ENCODE measurements at regions not wholly inside any gene's neighbourhood (a gene's known extent, or its start where the extent isn't known, plus 50 kb on each side); places are given as distances from the start of the nearest gene placed in this dataset.
"Not testable (repeated sequence)": the region's sequence is repeated elsewhere in the genome, so short reads cannot be mapped to it uniquely, and the experiment has no call there.

DNA sequence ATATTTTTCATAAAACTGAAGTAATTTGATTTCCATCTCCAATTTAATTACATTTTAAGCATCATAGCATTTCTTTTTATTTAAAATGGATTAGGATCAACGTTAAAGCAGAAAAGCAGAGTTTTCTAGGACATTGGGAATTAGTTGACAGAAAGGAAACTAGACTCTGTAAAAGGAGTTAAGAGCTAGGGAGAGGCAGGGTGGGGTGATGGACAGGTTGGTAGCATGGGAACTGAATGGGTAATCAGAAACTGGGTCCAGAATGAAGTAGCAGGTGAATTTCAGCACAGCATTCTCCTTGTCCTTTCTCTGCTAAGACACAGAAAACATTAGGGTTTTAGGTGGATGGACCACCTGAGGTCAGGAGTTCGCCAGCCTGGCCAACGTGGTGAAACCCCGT lies 97.6 kb downstream of the ANAPC4 start:
- intact Hi-C loops (cut with DNase I), result no loop called here
- DNase-seq, result no peak

- intact Hi-C loops (cut with DNase I), result no loop called here
- no peak for DNase-seq
Measured at GRCh38 chr4:25477221-25477620, 100.2 kb downstream of the ANAPC4 start.

DNA sequence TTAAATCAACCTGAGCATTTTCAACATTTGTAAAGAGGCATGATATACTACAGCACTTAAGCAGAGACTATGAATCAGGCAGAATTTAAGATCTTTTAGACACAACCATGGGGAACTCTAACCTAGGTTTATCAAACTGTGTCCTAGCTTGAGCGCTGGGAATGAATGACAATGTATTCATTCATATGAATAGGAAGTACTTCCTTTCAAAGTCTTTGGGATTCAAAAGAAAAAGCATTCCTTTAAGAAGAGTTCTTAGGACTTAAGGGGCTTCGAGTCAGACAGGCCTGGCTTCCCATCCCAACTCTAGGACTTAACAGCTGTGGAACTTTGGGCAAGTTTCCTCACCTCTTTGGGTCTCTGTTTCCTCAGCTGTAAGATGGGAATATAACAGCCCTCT lies 104.6 kb downstream of the ANAPC4 start:
- intact Hi-C loops (cut with DNase I), result no loop called here
- DNase-seq, result no peak

GRCh38 chr4:25484243-25484721 lies 107.2 kb downstream of the ANAPC4 start:
- no peak for DNase-seq
- intact Hi-C loops (cut with DNase I), result no loop called here

GRCh38 chr4:25485104-25485503 lies 108.0 kb downstream of the ANAPC4 start:
- intact Hi-C loops (cut with DNase I), result no loop called here
- DNase-seq, result no peak

DNA sequence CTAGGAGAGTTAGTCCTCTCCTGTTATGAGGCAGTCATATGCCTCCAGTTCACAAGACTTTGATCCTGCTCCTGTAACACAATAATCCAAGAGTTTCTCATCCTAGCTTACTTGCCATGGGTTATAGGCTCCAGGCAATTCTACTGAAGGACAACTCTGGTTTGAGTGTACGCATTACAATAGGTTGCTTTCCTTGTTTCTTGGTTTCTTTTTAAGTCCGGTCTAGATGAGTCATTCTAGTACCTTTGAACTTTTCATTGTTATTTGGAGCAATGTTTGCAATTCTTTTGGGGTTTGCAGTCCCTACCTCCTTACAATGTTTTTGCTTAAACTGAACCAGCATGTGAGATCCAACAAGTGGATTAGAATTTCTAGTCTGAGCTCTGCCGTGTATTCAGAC lies 109.1 kb downstream of the ANAPC4 start:
- no peak for DNase-seq
- intact Hi-C loops (cut with DNase I), result no loop called here

DNA sequence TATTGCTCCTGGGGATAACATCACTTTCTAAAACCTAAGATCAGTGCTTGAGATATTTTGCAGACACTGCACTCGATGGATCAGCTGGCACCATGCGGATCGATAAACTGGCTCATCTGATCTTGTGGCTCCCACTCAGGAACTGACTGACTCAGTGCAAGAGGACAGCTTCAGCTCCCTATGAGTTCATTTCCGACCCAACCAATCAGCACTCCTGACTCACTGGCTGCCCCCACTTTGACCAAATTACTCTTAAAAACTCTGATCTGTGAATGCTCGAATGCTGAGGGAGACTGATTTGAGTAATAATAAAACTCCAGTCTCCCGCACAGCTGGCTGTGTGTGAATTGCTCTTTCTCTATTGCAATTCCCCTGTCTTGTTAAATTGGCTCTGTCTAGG lies 110.1 kb downstream of the ANAPC4 start:
- intact Hi-C loops (cut with DNase I), result no loop called here

GRCh38 chr4:25489253-25489797 lies 112.3 kb downstream of the ANAPC4 start:
- no peak for DNase-seq
- intact Hi-C loops (cut with DNase I), result no loop called here

More for the DNA sequence above, 110.1 kb downstream of the ANAPC4 start:
- DNase-seq, result no peak

DNA sequence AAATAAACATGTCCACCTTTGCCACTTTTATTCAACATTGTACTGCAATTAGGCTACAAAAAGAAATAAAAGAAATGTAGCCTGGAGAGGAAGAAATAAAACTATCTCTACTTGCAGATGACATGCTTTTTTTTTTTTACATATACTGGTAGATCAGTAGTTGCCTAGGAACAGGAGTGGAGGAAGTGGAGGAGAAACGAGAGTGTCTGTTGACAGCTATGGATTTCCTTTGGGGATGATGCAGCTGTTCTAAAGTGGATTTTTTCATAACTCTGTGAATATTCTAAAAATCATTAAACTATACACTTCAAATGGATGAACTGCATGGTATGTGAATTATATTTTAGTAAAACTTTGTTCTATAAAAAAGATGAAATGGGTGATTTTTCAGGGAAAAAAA lies 116.4 kb downstream of the ANAPC4 start:
- intact Hi-C loops (cut with DNase I), result no loop called here
- DNase-seq, result no peak

DNA sequence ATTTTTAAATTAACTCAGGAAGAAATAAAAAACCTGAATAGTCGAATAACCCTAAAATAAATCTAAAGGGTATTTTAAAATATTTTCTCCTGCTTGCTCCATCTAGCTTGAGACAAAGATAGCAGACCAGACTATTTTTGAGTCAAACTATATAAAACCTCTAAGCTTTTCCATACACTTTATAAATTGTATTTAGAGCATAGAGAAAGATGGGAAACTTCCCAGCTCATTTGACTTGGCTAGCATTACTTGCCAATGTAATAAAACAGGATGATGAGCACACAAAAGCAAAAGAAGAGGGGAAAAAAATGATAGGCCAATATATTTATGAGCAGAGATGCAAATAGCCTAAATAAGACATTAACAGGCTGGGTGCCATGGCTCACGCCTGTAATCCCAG lies 117.1 kb downstream of the ANAPC4 start:
- intact Hi-C loops (cut with DNase I), result no loop called here
- DNase-seq, result no peak

DNA sequence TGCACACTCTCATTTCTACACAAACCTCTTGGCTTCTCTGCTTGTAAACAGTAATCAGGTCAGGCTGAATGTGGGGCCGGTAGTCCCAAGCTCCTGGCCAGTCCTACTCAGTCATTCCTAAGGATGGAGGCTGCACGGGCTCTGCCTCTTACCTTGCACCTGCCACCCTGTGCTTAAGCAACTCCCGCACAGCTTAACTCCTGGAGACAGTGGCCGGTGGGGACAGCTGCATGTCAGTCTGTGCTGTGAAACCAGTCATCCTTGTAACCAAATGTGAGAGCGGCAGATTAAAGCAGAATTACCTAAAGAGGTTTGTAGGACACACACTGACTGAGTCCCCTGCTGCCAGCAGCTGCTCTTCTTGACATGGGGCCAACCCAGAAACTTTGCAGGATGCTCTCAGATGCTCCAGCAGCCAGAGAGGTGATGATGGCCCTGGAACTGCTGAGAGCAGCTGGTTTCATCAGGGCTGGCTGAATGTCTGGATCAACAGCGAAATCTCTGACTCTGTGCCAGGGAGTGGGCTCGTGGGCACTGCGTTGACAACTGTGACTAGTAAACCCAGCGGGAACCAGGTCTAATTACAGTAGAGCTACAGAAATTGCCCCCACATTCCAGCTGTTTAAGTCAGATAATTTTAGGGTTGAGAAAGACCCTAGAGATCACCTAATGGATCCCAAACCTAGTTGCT lies 123.7 kb downstream of the ANAPC4 start:
- intact Hi-C loops (cut with DNase I), result no loop called here
- DNase-seq, result peak in 2 of 10 donors; percentile 16 to 72

GRCh38 chr4:25502115-25502514 lies 125.1 kb downstream of the ANAPC4 start:
- DNase-seq, result no peak
- intact Hi-C loops (cut with DNase I), result no loop called here

DNA sequence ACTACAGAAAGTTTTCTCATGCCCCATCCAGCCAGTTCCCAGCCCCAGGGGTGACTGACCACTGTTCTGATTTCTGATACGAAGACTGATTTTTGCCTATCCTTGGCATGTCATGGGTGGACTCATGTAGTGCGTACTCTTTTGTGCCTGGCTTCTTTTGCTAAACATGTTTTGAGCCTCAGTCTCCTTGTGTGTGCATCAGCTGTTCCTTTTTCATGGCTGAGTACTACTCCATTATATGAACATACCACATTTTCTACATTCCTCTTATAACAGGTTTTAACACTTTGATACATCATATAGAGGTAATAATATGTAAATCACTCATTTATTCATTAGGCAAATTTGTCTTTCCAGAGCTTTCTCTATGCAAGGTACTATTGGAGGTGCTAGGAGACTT lies 126.7 kb downstream of the ANAPC4 start:
- no peak for DNase-seq
- intact Hi-C loops (cut with DNase I), result no loop called here

- DNase-seq, result peak in 2 of 10 donors; percentile 84 to 86
- intact Hi-C loops (cut with DNase I), result no loop called here
Measured at GRCh38 chr4:25504932-25505636, 128.0 kb downstream of the ANAPC4 start.

DNA sequence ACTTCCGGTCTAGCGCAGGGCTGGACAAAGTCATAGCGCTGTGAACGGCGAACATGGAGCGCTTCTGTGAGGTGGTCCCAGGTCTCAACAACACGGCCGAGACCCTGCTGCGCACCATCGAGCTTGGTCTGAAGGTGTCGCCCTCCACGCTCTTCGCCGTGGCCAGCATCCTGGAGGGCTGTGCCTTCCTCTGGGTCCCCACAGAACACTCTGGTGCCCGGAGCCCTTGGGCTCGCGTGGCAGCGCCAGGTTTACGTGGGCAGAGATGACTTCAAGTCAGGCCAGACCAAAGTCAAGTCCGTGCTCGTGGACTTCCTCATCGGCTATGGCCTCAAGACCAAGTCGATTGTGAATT lies 128.6 kb downstream of the ANAPC4 start:
- intact Hi-C loops (cut with DNase I), result no loop called here
- DNase-seq, result no peak

DNA sequence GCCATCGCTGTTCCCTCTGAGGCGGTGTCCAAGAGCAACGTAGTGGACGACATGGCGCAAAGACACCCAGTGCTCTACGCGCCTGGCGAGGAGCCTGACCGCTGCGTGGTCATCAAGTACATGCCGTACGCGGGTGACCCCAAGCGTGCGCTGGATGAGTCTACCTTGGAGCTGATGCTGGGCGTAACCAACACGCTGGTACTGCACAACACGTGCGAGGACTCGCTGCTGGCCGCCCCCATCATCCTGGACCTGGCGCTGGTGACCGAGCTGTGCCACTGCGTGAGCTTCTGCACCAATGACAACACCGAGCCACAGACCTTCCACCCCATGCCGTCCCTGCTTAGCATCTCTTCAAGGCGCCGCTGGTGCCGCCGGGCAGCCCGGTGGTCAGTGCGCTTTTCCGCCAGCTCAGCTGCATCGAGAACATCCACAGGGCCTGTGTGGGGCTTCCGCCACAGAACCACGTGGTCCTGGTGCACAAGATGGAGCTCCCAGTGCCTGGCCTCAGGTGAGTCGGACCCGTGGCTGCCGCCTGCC lies 129.0 kb downstream of the ANAPC4 start:
- intact Hi-C loops (cut with DNase I), result no loop called here
- peak in 1 of 10 donors; percentile 73 for DNase-seq

- DNase-seq, result no peak
- intact Hi-C loops (cut with DNase I), result no loop called here
Measured at GRCh38 chr4:25509646-25510045, 132.6 kb downstream of the ANAPC4 start.

- intact Hi-C loops (cut with DNase I), result not testable (repeated sequence)
Measured at GRCh38 chr4:25511823-25512222, 134.8 kb downstream of the ANAPC4 start.

DNA sequence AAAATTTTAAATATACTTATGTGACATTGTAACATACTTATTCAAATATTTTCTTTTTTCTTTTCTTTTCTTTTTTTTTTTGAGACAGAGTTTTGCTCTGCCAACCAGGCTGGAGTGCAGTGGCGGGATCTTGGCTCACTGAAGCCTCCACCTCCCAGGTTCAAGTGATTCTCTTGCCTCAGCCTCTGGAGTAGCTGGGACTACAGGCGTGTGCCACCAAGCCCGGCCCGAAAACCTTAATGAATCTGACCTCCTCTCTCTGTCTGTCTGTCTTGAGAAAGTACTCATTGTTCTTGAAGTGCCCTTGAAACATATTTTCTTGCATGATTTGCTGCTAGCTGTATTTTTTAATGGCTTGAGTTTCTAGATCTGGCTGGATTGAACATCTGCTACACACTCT lies 136.8 kb downstream of the ANAPC4 start:
- intact Hi-C loops (cut with DNase I), result no loop called here
- no peak for DNase-seq

More at GRCh38 chr4:25511823-25512222, 134.8 kb downstream of the ANAPC4 start:
- DNase-seq, result not testable (repeated sequence)

- no peak for DNase-seq
- intact Hi-C loops (cut with DNase I), result no loop called here
Measured at GRCh38 chr4:25523405-25523804, 132.2 kb upstream of the SLC34A2 start.

DNA sequence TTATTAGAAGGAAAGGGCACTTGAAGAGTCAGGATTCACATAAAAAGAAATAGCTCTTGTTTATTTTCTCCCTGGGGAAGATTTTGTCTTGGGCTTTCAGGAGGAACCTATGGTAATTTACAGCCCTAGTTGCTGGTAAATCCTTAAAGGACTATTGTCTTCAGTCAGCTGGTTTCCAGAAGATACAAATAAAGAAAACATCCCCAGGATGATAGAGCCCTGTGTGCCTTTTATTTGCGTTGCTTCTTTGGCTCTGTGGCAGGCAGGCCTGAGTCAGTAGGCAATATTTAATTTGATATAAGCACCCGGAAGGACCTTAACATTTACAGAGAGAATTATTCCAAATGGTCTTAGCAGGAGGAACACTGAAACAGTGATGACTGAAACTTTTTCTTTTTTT lies 131.0 kb upstream of the SLC34A2 start:
- DNase-seq, result no peak
- intact Hi-C loops (cut with DNase I), result no loop called here

GRCh38 chr4:25525896-25526295 lies 129.8 kb upstream of the SLC34A2 start:
- intact Hi-C loops (cut with DNase I), result no loop called here
- no peak for DNase-seq
